SHP77 treated with DMSO at 0.1 percent for 48 hours (cell line): ENCODE measurements at regions not wholly inside any gene's neighbourhood (a gene's known extent, or its start where the extent isn't known, plus 50 kb on each side); places are given as distances from the start of the nearest gene placed in this dataset.

Source experiments
- DNase-seq: peaks from one replicate; lab custom pipeline; 2025; lab: John Stamatoyannopoulos, UW

DNA sequence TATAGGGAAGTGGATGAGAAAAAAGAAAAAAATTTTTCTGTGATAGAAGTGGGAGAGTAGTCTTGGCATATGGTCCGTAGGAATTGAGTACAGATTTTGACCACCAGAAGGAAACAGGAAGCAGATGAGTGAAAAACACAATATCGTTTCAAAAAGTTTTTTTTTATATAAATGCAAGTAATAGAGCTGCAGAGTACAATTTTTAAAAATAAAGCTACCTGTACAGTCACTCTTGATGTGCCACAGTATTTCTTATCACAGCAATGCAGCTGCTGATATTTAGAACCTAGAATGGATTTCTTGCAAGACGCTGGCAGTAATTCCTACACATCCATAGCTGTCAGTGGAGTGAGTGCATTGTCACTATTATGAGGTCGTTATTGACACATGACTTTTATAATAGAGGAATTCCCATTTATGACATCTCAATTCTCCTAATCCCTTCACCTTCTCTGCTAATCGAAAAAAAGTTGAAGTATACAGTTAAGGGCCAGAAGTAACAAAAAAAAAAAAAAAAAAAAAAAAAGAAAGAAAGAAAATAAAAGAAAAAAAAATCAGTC, 477.7 kb downstream of the TAF11L14 start:
- DNase-seq, result no peak

DNA sequence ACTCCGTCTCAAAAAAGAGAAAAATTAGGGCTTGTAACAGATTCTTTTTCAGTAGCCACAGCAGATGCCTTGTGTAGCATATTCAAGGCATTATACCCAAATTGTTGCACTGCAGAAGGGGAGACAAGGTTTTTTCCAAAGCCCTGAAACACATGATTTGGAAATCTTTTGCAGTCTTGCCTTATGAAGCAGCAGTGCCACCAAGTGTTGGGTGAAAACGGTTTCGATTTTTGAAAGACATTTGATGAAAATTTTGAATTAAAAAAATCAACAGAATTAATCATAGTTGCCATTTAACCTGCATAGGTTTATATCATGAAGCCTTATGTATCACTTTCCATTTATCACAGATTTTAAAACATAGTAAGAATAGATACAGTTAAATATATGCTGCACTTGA, 479.5 kb downstream of the TAF11L14 start:
- no peak for DNase-seq

DNA sequence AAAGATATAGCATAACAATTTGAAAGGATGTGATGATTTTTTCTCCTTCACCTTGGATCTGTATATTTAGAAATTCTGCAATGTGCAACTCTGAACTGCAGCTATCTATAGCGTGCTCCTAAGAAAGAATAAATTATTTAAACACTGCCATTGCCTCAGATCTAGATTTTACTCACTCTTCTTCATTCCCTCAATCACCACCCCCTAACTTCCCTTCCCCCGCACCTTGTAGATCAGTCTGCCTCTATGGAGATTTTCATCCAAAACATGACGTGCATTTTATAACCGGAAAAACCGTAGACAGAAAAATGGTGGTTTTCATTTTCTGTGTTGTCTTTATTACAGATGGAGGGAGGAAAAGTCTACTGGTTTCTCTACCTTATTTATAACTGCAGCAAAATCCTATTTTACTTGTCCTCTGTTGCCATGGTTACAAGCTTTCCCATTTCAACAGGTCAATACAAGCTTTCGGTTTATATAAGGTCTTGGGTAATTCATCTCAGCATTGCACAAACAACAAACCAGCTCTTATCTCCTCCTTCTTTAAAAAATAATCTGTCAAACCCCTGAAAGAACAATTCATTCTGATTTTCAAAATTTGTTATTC, 480.0 kb downstream of the TAF11L14 start:
- DNase-seq, result no peak

DNA sequence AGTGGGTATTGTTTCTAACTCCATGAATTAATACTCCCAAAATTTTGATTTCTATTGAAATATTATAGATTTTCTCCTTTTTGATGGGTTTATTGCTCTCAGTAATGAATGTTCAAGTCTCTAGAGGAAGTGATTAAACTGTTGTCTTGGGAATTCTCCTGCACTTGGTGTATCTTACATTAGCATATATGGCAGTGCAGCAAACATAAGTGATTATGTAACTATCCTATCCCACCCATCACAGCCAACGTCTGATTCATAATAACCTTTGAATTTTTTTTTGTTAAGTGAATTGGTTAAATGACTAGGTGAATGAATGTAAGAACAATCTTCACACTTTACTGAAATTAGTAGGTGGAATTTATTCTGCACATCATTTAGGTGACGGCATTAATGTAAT, 483.7 kb downstream of the TAF11L14 start:
- DNase-seq, result no peak

DNA sequence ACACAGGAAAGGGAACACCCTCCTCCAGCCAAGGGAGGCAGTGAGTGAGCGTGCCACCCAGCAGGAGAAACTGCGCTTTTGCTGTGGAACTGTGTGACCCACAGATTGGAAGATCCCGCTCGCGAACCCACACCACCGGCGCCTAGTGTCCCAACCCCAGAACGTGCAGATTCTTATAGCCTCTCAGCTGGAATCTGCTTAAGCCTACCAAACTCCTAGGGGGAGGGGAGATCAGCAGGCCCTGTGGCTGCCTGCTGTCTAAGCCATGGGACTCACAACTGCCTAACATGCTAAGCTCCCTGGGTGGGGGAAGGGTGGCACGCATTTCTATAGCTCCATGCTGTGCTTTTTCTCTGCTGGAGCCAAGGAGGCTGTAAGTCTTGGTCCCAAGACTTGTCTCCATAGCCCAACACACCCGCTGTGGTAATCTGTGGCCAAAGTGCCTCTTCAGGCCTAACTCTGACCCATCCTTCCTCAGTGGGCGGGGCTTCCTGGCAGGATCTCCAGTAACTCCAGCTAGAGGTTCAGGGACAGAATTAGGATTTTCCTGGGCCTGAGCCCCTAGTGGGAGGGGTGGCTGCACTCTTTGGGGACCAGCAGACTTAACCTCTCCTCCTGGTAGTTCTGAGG, 485.0 kb downstream of the TAF11L14 start:
- no peak for DNase-seq

DNA sequence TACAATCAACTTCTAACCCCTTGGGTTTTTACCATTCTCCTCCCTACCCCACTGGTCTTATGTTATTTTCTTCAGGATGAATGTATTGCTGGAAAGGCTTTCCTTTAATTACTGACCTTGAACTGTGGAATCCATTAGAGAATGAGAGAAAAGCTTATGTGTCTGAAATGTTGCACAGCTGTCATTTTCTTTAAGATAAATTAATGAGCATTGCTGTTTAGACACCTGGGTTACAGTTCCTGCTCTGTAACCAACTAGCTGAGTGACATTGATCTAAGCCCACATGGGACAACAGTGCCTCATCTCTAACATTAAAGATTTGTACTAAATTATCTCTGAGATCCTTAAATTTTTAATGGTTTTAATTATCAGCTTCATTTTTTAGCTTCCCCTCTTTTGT, 507.0 kb downstream of the TAF11L14 start:
- no peak for DNase-seq

DNA sequence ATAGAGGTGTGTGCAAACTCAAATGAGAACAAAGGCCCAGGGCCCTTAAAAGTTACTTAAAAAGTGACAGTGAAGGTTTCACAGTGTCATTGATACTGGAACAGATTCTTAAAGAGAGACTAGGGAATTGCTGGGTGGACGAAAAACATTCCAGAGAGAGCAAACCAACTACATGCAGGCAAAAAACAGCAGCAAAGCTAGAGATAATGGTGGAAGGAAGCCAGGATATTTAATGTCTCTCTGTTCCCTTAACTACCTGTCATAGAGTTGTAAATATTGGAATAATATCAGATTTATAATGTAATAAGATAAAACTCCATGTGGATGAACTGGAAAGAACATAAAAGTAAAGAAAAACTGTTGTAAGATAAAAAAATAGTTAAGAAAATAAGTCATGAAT, 508.6 kb downstream of the TAF11L14 start:
- DNase-seq, result no peak

DNA sequence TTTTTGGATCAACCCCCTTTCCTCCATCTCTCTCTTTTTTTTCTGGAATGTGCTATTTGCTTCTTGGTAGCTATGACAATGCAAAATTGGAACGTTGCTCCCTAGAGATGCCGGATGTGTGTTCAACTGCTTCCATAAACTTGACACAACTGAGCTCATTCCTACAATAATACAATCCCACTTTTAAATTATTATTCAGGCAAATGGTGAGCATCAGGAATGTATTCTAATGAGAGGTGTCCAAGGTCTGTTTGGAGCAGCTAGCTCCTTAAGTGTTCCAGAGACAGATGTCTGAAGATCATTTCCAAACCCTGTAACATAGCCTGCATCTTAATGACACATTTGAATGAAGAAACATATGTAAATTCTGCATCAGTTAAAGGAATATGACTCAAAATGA, 518.4 kb downstream of the TAF11L14 start:
- DNase-seq, result no peak

DNA sequence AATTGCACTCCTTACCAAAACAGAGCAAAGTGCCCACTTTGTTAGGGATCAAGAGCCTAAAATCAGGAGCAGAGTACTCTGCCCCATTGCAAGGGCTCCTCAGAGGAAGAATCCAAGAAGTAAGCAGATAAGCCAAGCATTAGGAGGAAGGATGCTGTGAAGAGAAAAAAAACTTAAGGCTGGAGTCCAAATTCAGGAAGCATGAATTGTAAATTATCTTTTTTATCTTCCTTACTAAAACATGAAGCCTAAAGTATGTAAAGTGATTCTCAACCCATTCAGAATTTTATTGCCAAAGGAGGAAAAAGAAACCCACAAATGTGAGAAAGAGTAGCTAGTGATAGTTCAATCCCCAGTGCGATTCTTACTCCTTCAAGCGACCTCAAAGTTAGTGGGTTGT, 523.9 kb downstream of the TAF11L14 start:
- no peak for DNase-seq

DNA sequence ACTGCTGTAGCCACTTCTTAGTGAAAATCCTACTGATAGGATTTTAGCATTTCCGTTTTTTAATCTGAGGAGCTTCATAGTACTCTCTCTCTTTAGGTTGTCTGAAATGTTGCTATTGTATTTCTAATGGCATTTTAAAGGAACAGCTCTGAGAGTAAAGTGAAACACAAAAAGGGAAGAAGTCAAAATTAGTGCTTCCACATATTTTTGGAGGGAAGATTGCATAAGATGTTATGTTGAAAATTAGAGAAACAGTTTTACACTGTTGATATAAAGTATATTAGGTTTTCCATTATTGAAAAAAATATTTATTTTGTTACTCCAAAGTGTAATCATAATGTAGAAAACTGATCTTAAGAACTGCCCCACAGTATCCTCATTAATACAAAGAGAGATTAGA, 525.1 kb downstream of the TAF11L14 start:
- no peak for DNase-seq

DNA sequence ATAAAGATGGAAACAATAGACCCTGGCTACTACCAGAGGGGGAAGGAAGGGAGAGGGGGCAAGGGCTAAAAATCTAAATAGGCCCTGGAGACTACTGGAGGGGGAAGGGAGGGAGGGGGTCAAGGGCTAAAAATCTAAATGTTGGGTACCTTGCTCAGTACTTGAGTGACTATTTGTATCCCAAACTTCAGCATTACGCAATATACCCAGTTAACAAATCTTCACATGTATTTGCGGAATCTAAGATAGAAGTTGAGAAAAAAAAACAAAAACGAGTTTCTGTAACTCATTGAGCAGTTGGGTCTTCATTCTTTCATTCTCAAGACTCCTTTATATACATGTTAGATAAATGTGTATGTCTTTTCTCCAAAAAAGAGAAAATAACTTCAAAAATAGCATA, 537.4 kb downstream of the TAF11L14 start:
- DNase-seq, result no peak

DNA sequence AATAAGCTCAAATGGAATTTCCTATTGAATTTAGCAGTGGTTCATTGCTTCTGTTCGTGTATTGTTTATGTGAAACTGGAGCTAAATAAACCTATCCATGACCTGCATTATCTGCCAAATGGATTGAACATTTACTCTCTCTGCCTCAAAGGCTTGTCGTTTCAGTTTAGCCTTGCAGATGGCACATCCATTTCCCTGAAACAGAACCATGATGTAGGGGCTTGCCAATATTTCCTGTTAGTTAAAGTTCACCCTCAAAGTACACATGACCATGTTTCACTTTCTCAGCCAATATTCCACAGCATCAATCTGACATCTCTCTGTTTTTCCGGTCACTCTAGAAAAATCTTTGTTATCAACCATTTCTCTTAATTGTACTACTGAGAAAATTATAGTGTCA, 545.3 kb downstream of the TAF11L14 start:
- no peak for DNase-seq

DNA sequence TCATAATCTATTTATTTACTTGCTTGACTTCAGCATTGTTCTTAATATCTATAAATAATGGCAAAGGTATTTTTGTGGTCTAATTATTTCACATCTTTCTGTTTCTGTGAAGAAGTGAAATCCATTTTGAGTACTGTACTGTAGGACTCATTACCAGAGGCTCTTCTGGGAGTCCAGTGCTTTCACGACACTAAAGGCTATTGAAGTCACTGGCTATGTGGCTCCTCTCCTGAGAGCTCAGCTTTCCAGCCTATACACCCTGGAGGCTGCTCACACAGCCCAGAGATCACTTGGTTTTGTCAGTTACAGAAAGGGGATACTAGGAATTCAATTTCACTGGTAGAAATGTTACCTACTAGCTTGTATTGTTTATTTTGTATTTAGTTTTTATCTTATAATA, 547.3 kb downstream of the TAF11L14 start:
- no peak for DNase-seq

DNA sequence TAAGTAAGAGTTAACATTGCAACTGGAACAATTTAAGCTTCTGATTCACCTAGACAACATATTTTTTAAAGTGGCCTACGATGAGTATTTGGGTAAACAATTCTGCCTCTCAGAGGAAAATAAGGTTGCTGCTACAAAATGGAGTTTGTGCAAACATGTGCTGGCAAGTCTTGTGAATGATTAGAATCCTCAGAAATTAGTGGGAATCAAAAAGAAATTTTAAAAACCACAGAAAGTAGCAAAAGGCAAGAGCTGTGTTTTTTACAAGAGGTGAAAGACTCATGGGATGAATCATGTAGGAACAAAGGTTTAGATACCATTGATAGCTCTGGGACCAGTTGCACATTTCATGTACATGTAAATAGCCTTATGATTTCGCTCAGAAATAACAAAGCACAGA, 561.6 kb downstream of the TAF11L14 start:
- DNase-seq, result no peak

DNA sequence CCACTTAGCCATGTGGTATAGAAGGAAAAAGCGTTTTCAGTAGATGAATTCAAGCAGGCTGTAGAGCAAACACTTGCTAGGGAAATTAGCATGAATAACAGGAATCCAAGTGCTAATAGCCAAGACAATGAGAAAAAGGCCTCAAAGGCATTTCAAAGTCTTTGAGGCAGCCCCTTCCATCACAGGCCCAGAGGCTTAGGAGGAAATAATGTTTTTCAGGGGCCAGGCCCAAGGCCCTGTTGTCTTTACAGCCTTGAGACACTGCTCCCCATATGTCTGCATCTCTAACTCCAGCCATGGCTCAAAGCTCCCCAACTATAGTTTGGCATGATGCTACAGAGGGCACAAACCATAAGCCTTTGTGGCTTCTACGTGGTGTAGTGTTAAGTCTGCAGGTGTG, 563.5 kb downstream of the TAF11L14 start:
- no peak for DNase-seq

DNA sequence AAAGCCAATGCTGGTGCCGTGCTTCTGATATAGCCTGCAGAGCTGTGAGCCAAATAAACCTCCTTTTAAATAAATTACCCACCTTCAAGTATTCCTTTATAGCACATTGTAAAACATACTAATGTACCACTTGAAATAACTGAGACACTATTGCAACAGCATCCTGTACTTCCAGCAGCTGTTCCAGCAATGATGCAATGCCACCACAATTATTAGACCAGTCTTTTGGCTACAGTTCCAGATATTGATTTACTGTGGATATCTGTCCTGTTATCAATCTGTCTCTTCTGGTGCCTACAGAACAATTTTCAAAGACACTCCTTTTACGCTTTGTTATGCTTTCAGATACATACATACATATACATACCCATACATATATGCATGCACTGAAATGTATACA, 567.9 kb downstream of the TAF11L14 start:
- DNase-seq, result no peak

DNA sequence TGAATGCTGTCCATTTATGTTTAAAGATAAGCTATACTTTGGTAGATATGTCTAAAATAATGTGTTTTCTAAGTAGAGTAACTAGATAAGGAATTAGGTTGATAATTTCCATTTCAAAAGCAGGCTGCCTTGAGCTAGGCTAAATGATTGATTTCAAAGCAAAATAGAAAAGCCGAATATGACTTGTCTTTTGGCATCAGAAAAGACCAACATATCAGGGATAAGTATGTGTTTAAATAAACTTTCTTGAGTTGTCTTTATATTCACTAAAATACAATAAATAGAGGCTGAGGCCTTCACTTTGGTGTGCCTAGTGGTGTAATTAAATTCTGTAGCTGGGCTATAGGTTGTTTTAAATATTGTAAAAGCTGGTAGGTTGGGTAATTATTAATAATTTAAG, 569.0 kb downstream of the TAF11L14 start:
- DNase-seq, result no peak

DNA sequence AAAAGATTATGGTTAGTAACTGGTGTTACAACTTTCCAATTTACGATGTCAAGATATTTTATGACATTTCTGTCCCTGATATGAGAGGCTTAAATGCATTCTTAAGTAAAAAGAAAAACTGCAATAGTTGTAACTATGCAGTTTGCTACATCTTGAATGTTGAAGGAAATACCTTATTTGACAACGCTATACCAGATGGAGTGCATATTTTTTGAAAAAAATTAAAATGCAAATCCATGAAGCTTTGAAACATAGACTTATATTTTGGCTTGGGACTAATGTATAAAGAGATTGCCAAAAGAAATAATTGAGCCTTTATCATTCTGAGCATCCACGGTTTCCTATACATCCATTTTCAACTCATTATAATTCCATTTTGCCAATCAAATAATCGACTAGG, 579.4 kb downstream of the TAF11L14 start:
- no peak for DNase-seq

DNA sequence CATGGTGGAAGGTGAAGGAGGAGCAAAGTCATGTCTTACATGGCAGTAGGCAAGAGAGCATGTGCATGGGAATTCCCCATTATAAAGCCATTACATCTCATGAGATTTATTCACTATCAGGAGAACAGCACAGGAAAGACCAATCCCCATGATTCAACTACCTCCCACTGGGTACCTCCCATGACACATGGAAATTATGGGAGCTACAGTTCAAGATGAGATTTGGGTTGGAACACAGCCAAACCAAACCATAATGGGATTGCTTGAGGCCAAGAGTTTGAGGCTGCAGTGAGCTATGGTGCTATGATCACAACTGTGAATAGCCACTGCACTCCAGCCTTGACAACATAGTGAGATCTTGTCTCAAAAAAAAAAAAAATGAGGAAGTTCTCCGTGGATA, 581.8 kb downstream of the TAF11L14 start:
- DNase-seq, result no peak

DNA sequence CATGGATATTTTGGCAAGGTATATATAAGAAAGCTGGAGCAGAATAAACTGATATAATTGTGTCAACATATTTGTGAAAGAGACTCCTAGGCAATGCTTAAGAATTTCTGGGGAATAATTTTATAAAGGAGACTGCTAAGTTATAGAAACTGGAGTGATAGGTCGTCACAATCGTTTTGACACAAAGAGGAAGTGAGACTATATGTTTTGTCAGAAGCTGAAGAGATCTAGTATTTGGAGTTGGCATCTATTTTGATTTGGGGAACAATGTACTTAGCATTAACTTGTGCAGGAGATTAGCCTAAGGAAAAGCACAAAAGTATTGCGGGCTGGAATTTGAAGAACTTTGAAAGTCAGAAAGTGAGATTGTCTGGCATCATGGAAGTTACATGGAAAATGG, 582.5 kb downstream of the TAF11L14 start:
- DNase-seq, result no peak

DNA sequence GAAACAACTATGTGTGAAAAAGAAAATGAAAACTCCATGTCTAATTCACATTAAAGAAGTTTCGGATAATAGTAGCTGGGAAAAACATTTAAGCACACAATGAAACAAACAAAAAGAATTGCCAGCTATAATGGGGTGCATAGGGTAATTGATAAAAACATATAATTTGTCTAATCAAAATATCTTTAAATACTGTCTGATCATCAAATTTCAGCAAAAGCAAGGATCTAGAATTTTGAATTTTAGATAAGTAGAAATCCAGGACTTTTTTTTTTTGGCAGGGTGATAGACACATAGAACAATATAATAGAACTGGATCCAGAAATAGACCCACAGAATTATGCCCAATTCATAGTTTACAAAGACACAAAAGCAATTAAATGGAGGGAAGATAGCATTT, 585.0 kb downstream of the TAF11L14 start:
- no peak for DNase-seq

DNA sequence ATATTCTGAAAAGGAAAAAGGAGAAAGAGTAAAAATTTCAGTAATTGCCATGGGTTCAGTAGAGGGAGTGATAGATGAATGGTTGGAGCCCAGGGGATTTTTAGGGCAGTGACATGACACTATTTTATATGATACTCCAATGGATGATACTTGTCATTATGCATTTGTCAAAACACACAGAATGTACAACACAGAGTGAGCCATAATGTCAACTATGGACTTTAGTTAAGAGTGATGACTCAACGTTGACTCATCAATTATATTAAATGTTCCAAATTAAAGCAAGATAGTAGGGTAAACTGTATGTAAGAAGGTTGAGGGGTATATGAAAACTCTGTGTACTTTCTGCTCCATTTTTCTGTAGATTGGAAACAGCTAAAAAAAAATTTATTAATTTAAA, 586.4 kb downstream of the TAF11L14 start:
- no peak for DNase-seq

DNA sequence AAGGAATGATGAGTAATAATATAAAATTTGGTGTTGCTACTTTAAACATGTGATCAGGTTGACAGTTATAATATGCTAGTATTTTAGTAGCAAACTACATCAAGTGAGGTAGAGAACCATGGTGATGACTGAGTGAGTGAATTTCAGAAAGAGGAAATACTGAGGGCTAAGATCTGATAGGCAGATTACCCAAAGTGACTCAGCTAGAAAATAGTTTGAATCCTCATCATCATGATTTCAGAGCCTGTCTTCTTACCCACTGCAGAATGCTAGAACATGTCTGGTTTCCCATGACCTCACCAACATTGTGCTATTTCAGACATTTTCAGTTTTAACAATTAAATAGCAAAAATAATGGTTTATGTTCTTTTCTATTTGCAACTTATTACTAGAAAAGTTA, 602.1 kb downstream of the TAF11L14 start:
- DNase-seq, result no peak

DNA sequence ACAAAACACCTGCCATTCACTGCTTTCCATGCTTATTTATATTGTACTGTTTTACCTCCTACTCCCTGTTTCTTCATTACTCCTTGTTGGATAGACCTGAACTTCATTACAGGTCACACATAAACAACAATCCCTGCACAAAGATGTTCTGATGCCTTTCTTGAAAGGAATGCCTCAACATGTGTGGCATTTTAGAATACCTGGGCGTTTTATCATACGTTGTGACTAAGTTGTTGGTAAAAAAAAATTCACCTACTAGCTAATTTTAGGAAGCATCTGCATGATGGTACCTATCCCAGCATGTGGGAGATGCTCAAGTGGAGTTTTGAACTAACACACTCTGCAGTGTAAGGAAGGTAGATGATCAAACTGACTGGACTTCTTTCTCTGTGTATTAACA, 604.1 kb downstream of the TAF11L14 start:
- no peak for DNase-seq
